ENCODE measurements at regions not wholly inside any gene's neighbourhood (a gene's known extent, or its start where the extent isn't known, plus 50 kb on each side); places are given as distances from the start of the nearest gene placed in this dataset.

DNA sequence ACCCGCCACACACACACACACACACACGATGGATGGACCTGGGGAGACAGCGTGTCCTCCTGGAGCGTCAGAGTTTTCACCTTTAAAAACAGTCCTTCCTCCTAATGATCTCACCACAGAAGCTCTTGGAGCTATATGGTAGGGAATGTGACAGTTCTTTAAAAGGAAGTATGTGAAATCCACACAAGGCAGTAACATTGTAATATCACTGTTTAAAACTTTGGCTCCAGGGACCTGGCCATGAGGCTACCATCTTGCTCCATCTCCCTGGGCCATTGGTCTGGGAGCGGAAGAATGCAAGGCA lies 302.4 kb downstream of the SOX9 start:
- Histone ChIP-seq H3K27ac (no peak overlapping the region), H3K4me1 (peaks cover 0 to 30% (median 24%) of the 10 kb centered on the region in 4 donors), H3K4me3 (no peak overlapping the region), H3K36me3 (no peaks in the 10 kb centered on the region), H3K9me3 (peaks cover 0 to 2% (median under 1%) of the 10 kb centered on the region in 3 donors), H3K27me3 (no peaks in the 10 kb centered on the region)
- no peak for DNase-seq
- intact Hi-C loops (cut with DNase I; ENCODE audit: low total_unique reads), result no loop called here
- TF ChIP-seq, protein P1, sequence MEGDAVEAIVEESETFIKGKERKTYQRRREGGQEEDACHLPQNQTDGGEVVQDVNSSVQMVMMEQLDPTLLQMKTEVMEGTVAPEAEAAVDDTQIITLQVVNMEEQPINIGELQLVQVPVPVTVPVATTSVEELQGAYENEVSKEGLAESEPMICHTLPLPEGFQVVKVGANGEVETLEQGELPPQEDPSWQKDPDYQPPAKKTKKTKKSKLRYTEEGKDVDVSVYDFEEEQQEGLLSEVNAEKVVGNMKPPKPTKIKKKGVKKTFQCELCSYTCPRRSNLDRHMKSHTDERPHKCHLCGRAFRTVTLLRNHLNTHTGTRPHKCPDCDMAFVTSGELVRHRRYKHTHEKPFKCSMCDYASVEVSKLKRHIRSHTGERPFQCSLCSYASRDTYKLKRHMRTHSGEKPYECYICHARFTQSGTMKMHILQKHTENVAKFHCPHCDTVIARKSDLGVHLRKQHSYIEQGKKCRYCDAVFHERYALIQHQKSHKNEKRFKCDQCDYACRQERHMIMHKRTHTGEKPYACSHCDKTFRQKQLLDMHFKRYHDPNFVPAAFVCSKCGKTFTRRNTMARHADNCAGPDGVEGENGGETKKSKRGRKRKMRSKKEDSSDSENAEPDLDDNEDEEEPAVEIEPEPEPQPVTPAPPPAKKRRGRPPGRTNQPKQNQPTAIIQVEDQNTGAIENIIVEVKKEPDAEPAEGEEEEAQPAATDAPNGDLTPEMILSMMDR (IDR thresholded peaks at IDR 0.05), result no peak

DNA sequence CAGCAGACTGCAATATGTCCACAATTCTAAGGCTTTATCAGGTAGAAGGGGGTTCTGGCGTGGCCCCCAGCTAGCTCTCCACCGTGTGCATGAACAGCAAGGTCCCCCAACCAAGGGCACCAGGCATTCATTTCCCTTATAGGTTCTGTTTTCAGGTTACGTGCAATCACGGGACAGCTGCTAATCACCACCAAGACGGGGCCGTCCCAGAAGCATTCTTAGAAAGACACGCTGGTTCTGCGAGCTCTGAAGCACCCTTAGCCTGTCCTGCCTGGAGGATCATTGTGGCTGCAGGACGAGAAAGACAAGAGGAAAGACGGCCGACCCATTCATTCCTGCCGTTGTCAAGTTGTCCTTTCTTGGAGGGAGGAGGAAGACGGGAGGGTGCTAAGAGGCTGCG lies 302.9 kb downstream of the SOX9 start:
- intact Hi-C loops (cut with DNase I; ENCODE audit: low total_unique reads), result no loop called here
- no peak for DNase-seq
- H3K4me3 ChIP-seq, result no peak overlapping the region

DNA sequence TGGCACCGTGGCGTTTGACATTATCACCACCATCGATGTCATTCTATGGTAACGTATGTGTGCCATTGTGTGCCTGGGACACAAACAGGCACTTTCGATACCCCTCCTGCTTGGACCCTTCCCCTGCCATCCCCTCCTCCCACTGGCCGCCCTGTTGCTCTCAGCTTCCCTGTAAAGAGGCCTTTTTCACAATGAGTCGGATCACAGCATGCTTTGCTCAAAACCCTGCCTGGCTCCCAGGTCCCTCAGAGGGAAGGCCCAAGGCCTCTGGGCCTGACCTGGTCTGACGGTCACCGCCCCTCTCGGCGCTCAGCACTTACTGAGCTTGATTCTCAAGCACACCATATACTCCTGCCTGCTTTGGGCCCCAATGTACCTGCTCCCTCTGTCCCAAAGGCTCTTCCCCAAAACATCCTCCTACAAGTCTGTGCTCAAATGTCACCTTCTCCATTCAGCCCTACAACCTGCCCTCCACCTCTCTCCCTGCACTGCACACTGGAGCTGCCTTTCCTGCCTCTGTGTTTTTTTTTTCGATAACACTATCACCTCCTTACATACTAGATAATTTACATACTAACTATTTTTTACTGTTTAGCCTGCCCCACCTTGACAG lies 303.8 kb downstream of the SOX9 start:
- peaks cover 0 to 29% (median 24%) of the 10 kb centered on the region in 4 donors for H3K4me1 ChIP-seq
- TF ChIP-seq, protein P1 (IDR thresholded peaks at IDR 0.05), result no peak
- H3K9me3 ChIP-seq, result no peaks in the 10 kb centered on the region
- H3K27me3 ChIP-seq, result no peaks in the 10 kb centered on the region
- DNase-seq, result no peak
- H3K27ac ChIP-seq, result no peak overlapping the region
- H3K4me3 ChIP-seq, result no peak overlapping the region
- no peaks in the 10 kb centered on the region for H3K36me3 ChIP-seq
- intact Hi-C loops (cut with DNase I; ENCODE audit: low total_unique reads), result no loop called here

More for the DNA sequence above, 302.9 kb downstream of the SOX9 start:
- Histone ChIP-seq H3K4me1 (peaks cover 0 to 30% (median 24%) of the 10 kb centered on the region in 4 donors), H3K9me3 (no peaks in the 10 kb centered on the region), H3K36me3 (no peaks in the 10 kb centered on the region), H3K27ac (no peak overlapping the region), H3K27me3 (no peaks in the 10 kb centered on the region)
- TF ChIP-seq, protein P1 (IDR thresholded peaks at IDR 0.05), result no peak

DNA sequence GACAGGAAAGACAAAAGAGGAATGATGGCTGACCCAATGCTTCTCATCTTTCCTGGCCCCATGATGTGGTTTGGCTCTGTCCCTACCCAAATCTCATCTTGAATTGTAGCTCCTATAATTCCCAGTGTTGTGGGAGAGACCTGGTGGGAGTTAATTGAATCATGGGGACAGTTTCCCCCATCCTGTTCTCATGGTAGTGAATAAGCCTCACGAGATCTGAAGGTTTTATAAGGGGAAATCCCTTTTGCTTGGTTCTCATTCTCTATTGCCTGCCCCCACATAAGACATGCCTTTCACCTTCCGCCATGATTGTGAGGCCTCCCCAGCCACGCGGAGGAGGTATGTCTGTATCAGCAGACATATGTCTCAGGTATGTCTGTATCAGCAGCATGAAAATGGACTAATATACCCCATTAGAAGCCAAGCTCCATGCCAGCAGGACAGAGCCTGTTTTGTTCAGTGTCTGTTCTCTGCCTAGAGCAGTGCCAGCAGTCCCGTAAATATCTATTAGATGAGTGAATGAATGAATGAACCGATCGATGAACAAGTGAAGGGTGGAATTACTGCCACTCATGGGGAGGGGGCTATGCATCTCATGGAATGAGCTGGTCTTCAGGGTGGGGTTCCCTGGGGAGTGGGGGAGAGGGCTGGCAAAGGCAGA lies 304.4 kb downstream of the SOX9 start:
- Histone ChIP-seq H3K9me3 (no peaks in the 10 kb centered on the region), H3K27me3 (no peaks in the 10 kb centered on the region), H3K36me3 (no peaks in the 10 kb centered on the region), H3K27ac (no peak overlapping the region), H3K4me1 (peaks cover 0 to 23% (median 18%) of the 10 kb centered on the region in 4 donors), H3K4me3 (no peak overlapping the region)
- DNase-seq, result no peak
- TF ChIP-seq, protein P1 (IDR thresholded peaks at IDR 0.05), result no peak
- intact Hi-C loops (cut with DNase I; ENCODE audit: low total_unique reads), result no loop called here

DNA sequence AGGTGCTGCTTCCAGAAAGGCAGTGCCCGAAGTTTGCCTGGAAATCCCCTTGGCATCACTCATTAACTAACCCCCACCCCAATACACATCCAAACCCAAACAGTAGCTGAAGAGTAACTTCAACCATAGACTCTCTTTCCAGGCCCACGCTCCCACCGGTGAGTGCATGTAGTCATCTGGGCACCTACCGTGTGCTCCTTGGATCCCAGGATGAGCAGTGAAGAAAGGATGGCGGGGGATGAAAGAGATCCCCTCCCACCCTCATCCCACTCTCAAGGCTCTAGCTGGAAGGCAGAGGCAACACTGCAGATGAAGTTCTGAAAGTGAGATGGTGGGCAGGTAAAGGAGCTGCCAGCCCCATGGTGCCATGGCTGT lies 305.0 kb downstream of the SOX9 start:
- no peak overlapping the region for H3K4me3 ChIP-seq
- peaks cover 0 to 18% (median 14%) of the 10 kb centered on the region in 4 donors for H3K4me1 ChIP-seq
- no peaks in the 10 kb centered on the region for H3K9me3 ChIP-seq
- TF ChIP-seq, protein P1 (IDR thresholded peaks at IDR 0.05), result no peak
- no peaks in the 10 kb centered on the region for H3K36me3 ChIP-seq
- peak in 1 of 2 donors; percentile 24 for DNase-seq
- no peak overlapping the region for H3K27ac ChIP-seq
- intact Hi-C loops (cut with DNase I; ENCODE audit: low total_unique reads), result no loop called here
- no peaks in the 10 kb centered on the region for H3K27me3 ChIP-seq
